Calu3 (cell line): ENCODE measurements at regions not wholly inside any gene's neighbourhood (a gene's known extent, or its start where the extent isn't known, plus 50 kb on each side); places are given as distances from the start of the nearest gene placed in this dataset.

Source experiments
- BruUV-seq: library from RNA; stranded (reverse); fragments of 400-500 nt; replicated peaks from 2 replicates; lab custom pipeline; 2021; lab: Mats Ljungman, UMichigan
- CTCF ChIA-PET: fragments of 300-600 bp; sonication (Branson Sonifier 250); formaldehyde crosslinking; loops from one replicate; lab custom pipeline; 2022; ENCODE audit warnings: antibody characterized with exemption; lab: Charles Lee
- DNase-seq: peaks from one replicate; pipeline ENCODE4 v3.0.0; 2022
- H3K27ac Mint-ChIP-seq: one replicate; pipeline ENCODE4 v1.8.0; 2022; ENCODE audit warnings: mixed read lengths; ENCODE audit not compliant: unreplicated experiment
- H3K27me3 Mint-ChIP-seq: one replicate; pipeline ENCODE4 v1.8.0; 2022; ENCODE audit warnings: mixed read lengths; ENCODE audit not compliant: unreplicated experiment
- H3K36me3 Mint-ChIP-seq: one replicate; pipeline ENCODE4 v1.8.0; 2022; ENCODE audit warnings: mild to moderate bottlenecking, moderate library complexity, mixed read lengths; ENCODE audit not compliant: insufficient read depth, unreplicated experiment
- H3K4me1 Mint-ChIP-seq: one replicate; pipeline ENCODE4 v1.8.0; 2022; ENCODE audit warnings: mild to moderate bottlenecking, low read depth, mixed read lengths; ENCODE audit not compliant: unreplicated experiment
- H3K4me3 Mint-ChIP-seq: one replicate; pipeline ENCODE4 v1.8.0; 2022; ENCODE audit warnings: mild to moderate bottlenecking, low read depth, moderate library complexity, mixed read lengths; ENCODE audit not compliant: unreplicated experiment
- H3K9me3 Mint-ChIP-seq: one replicate; pipeline ENCODE4 v1.8.0; 2022; ENCODE audit warnings: low read depth, mixed read lengths; ENCODE audit not compliant: unreplicated experiment
- CTCF ChIP-seq: fragments of 200-600 bp; IDR thresholded peaks from one replicate; pipeline ENCODE4 v1.8.0; 2022; ENCODE audit warnings: antibody characterized with exemption; ENCODE audit not compliant: unreplicated experiment
- intact Hi-C: fragments of 100-400 bp; cut with micrococcal nuclease; formaldehyde crosslinking; loops from one replicate; pipeline ENCODE4 v1.10.0; 2022; ENCODE audit not compliant: unreplicated experiment

GRCh38 chr7:41612798-41613197 is 90.1 kb downstream of the INHBA start:
- BruUV-seq, result no TSS peak
- H3K27me3 Mint-ChIP-seq, result no peaks in the 10 kb centered on the region
- CTCF ChIA-PET, result no interaction called here
- H3K27ac Mint-ChIP-seq, result no peak overlapping the region
- no peak overlapping the region for H3K4me3 Mint-ChIP-seq
- peaks cover 2% of the 10 kb centered on the region for H3K9me3 Mint-ChIP-seq
- peaks cover 8% of the 10 kb centered on the region for H3K4me1 Mint-ChIP-seq
- no peak for TF ChIP-seq CTCF
- H3K36me3 Mint-ChIP-seq, result no peaks in the 10 kb centered on the region
- no peak for DNase-seq
- intact Hi-C loops, result no loop called here

- Mint-ChIP-seq H3K4me3 (no peak overlapping the region), H3K9me3 (no peaks in the 10 kb centered on the region), H3K27me3 (no peaks in the 10 kb centered on the region), H3K27ac (no peak overlapping the region), H3K36me3 (no peaks in the 10 kb centered on the region), H3K4me1 (peaks cover 8% of the 10 kb centered on the region)
- intact Hi-C loops, result no loop called here
- no peak for TF ChIP-seq CTCF
- CTCF ChIA-PET, result no interaction called here
- no TSS peak for BruUV-seq
- no peak for DNase-seq
These were observed 90.5 kb downstream of the INHBA start for GRCh38 chr7:41612386-41612785.

- Mint-ChIP-seq H3K36me3 (no peaks in the 10 kb centered on the region), H3K27ac (no peak overlapping the region), H3K4me3 (no peak overlapping the region), H3K9me3 (no peaks in the 10 kb centered on the region), H3K27me3 (no peaks in the 10 kb centered on the region), H3K4me1 (peaks cover 8% of the 10 kb centered on the region)
- no peak for TF ChIP-seq CTCF
- no peak for DNase-seq
- no TSS peak for BruUV-seq
- intact Hi-C loops, result loop anchor here (5.0 kb wide), 2 partner anchors 36 to 51 kb away; no protein-coding TSS in a partner anchor
- CTCF ChIA-PET, result interaction anchor here (0.5 kb wide), 1 partner anchor 33 kb away, joined by 3 read pairs; no protein-coding TSS in a partner anchor
These were observed 94.4 kb downstream of the INHBA start for GRCh38 chr7:41608447-41608846.

GRCh38 chr7:41603985-41604384 is 98.9 kb downstream of the INHBA start:
- TF ChIP-seq CTCF, result no peak
- no peaks in the 10 kb centered on the region for H3K27me3 Mint-ChIP-seq
- H3K27ac Mint-ChIP-seq, result no peak overlapping the region
- no peak overlapping the region for H3K4me3 Mint-ChIP-seq
- intact Hi-C loops, result no loop called here
- H3K36me3 Mint-ChIP-seq, result no peaks in the 10 kb centered on the region
- no peaks in the 10 kb centered on the region for H3K9me3 Mint-ChIP-seq
- CTCF ChIA-PET, result no interaction called here
- H3K4me1 Mint-ChIP-seq, result no peaks in the 10 kb centered on the region
- BruUV-seq, result no TSS peak
- no peak for DNase-seq
